Mononuclear cell (primary cell): ENCODE measurements at regions not wholly inside any gene's neighbourhood (a gene's known extent, or its start where the extent isn't known, plus 50 kb on each side); places are given as distances from the start of the nearest gene placed in this dataset.

Experiments used
- H3K27me3 ChIP-seq: 2 replicates; pipeline ENCODE4 v1.6.0; 2011; ENCODE audit warnings: low read length, control low read depth; ENCODE audit not compliant: insufficient read depth
- H3K4me1 ChIP-seq: 2 replicates; pipeline ENCODE4 v1.5.1; 2011; ENCODE audit warnings: mild to moderate bottlenecking, low read length, control low read depth; ENCODE audit not compliant: insufficient read depth
- H3K4me3 ChIP-seq: 2 replicates; pipeline ENCODE4 v1.5.1; 2011; ENCODE audit warnings: mild to moderate bottlenecking, low read length, moderate library complexity
- H3K9me3 ChIP-seq: 2 replicates; pipeline ENCODE4 v1.5.1; 2011; ENCODE audit warnings: low read depth, mild to moderate bottlenecking, control low read depth, low read length

GRCh38 chr12:92621833-92622232, 81.0 kb upstream of the PLEKHG7 start:
- Histone ChIP-seq H3K9me3 (no peaks in the 10 kb centered on the region), H3K4me1 (no peaks in the 10 kb centered on the region)

DNA sequence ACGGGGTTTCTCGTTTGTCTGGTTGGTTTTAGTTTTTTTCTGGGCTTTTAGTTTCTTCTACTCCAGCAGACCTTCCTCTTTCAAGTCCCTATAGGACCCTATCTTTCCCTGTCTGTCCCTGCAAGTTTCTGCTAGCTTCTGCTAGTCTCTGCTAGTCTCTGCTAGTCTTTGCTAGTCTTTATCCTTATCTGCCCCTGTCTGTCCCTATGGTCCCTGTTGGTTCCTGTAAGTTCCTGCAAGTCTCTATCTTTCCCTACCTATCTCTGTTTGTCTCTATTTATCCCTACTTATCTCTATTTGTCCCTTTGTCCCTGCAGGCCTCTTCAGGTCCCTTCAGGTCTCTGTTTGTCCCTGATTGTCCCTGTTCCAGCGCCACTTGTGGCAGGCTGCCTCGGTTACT, 81.5 kb upstream of the PLEKHG7 start:
- Histone ChIP-seq H3K9me3 (no peaks in the 10 kb centered on the region), H3K4me1 (no peaks in the 10 kb centered on the region), H3K27me3 (no peaks in the 10 kb centered on the region), H3K4me3 (no peak overlapping the region)

More at GRCh38 chr12:92621833-92622232, 81.0 kb upstream of the PLEKHG7 start:
- no peaks in the 10 kb centered on the region for H3K27me3 ChIP-seq
- H3K4me3 ChIP-seq = no peak overlapping the region

DNA sequence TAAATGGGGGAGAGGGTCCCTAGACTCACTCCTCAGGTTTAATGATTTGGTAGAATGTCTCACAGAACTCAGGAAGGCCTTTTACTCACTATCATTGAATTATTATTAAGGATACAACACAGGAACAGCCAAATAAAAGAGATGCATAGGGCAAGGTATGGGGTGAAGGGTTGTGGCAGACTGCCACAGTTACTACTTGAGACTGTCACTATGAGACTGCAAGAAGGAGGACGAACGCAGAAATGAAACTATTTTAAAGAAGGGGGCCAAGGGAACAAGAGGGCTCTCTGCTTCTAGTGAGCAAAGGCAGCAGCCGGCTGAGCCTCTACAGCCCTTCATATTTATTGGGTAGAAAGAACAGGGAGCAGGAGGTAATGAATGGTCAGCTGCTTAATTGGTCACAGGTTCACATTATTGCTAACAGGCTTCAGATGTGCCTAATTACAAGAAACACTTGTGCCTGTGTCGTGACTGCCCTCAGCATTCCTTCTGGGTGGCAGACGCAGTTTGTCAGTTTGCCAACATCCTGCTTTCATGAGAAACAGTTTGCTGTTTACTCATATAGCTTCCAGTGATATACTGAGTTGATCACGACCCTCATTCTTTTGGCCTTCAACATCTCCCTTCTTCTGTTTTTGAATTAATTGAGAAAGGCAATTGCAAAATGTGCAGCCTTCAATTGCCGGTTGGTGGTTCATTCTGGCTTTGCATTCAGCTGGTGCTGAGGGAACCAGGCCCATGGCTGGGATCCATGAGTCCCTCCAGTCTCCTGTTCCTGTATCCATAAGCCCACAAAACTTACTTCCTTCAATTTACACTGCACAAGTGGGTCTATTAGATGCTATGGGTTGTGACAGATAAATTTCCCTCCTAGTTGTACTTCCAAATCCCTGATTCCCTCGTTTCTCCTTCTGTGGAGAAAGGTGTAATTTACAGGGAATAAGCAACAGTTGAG, 82.8 kb upstream of the PLEKHG7 start:
- no peaks in the 10 kb centered on the region for H3K9me3 ChIP-seq
- no peaks in the 10 kb centered on the region for H3K4me1 ChIP-seq
- no peaks in the 10 kb centered on the region for H3K27me3 ChIP-seq
- no peak overlapping the region for H3K4me3 ChIP-seq

- H3K27me3 ChIP-seq = no peaks in the 10 kb centered on the region
- no peaks in the 10 kb centered on the region for H3K9me3 ChIP-seq
- H3K4me1 ChIP-seq = no peaks in the 10 kb centered on the region
- no peak overlapping the region for H3K4me3 ChIP-seq
These were observed 83.8 kb upstream of the PLEKHG7 start for GRCh38 chr12:92619026-92619425.

DNA sequence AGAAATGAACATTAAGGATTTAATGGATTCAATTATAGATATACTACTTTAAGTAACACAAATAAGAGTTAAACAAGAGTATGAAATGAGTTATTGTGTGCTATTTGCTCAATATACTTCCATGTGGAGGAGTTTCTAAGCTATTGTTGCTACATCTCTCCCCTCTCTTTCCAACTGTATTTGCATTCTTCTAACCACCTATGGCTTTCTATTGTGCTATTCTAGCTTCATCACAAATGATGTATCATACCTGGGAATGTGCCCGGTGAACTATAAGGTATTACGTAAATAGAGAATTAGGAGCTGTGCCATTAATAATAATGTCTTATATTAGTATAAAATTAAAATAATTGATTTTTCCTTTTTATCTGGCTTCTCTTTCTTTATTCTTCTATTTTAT, 87.1 kb upstream of the PLEKHG7 start:
- no peak overlapping the region for H3K4me3 ChIP-seq
- no peaks in the 10 kb centered on the region for H3K27me3 ChIP-seq
- H3K4me1 ChIP-seq = no peaks in the 10 kb centered on the region
- no peaks in the 10 kb centered on the region for H3K9me3 ChIP-seq

- no peaks in the 10 kb centered on the region for H3K4me1 ChIP-seq
- no peaks in the 10 kb centered on the region for H3K9me3 ChIP-seq
These were observed 87.7 kb upstream of the PLEKHG7 start for GRCh38 chr12:92615086-92615485.

GRCh38 chr12:92614502-92614901, 88.3 kb upstream of the PLEKHG7 start:
- Histone ChIP-seq H3K4me1 (no peaks in the 10 kb centered on the region), H3K4me3 (no peak overlapping the region), H3K27me3 (no peaks in the 10 kb centered on the region), H3K9me3 (no peaks in the 10 kb centered on the region)

More at GRCh38 chr12:92615086-92615485, 87.7 kb upstream of the PLEKHG7 start:
- Histone ChIP-seq H3K4me3 (no peak overlapping the region), H3K27me3 (no peaks in the 10 kb centered on the region)

GRCh38 chr12:92614001-92614400, 88.8 kb upstream of the PLEKHG7 start:
- Histone ChIP-seq H3K27me3 (no peaks in the 10 kb centered on the region), H3K4me1 (no peaks in the 10 kb centered on the region), H3K9me3 (no peaks in the 10 kb centered on the region), H3K4me3 (no peak overlapping the region)

DNA sequence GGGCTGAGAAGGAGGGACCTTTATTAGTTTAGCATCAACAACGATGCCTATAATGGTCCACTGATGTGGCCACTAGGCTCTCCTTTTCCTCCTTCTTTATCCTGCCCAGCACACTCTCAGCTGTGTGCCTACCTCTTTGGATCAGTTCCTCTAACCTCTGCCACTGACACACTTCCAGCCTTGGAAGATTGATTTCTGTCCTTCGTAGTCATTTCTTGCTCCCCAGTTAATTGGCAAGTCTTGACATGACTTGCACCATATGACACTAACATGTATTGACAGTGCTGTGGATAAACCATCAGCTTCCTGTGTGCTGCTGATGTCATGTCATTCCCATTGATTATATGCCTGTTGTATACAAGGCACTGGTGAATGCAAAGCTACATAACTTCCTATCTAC, 90.2 kb upstream of the PLEKHG7 start:
- no peaks in the 10 kb centered on the region for H3K4me1 ChIP-seq
- no peaks in the 10 kb centered on the region for H3K9me3 ChIP-seq
- H3K4me3 ChIP-seq = no peak overlapping the region
- H3K27me3 ChIP-seq = no peaks in the 10 kb centered on the region

DNA sequence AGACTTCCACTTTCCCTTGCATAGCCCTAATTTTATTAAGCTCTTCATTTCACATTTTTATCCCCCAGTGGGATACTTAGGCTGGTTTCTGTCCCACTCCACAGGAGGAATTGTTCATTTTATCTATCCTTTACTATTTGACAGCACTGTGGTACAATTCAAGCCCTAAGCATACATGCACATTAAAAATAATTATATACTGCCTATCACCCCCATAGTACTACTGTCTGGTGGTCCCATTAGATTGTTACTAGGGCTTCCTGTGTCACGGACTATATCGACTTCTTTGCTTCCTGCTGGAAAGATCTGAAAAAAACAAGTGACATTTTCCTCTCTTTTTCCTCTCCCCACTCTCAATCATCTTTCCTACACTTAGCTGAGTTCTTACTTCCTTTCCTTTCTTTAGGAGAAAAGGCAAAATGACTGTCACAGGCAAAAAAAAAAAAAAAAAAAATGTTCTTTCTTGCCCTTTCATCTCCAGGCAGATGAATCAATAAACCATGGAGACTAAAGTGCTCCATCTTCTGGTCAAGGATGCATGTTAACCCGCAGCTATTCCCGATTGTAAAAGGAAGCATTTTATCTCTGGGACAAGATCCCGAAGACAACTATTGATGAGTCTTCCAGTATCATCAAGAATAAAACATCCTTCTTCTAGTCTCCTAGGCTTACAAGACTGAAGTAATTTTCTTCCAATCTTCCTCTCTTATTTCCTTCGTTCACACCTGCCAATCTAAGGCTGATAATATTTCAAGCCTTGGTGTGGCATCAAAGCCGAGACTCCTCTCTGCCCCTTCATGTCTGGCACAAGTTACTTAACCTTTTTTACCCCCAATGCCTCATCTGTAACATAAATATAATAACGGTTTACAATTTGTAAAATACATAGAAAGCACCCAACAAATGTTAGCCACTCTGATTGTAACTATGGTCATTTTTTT, 94.4 kb upstream of the PLEKHG7 start:
- H3K9me3 ChIP-seq = no peaks in the 10 kb centered on the region
- H3K27me3 ChIP-seq = no peaks in the 10 kb centered on the region
- no peaks in the 10 kb centered on the region for H3K4me1 ChIP-seq
- no peak overlapping the region for H3K4me3 ChIP-seq

DNA sequence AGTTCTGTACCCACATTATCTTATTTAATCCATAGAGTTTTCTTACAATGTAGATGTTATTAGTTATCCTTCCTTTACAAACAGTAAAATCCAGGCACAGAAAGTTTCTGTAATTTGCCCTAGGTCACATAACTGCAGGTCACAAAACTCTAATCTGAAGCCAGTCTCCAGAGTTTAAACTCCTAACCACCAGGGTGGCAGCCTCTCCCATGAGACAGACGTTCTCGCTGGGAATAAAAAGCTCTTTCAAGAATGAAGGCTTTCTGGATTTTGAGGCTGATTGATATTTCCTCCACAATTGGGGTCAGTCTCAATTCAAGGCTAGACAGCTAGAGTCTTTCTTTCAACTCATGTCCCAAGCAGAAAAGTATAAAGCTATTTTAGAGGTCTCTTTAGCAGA, 95.8 kb upstream of the PLEKHG7 start:
- Histone ChIP-seq H3K4me1 (no peaks in the 10 kb centered on the region), H3K4me3 (no peak overlapping the region), H3K9me3 (no peaks in the 10 kb centered on the region), H3K27me3 (no peaks in the 10 kb centered on the region)

- H3K9me3 ChIP-seq = no peaks in the 10 kb centered on the region
- no peaks in the 10 kb centered on the region for H3K4me1 ChIP-seq
These were observed 97.1 kb upstream of the PLEKHG7 start for GRCh38 chr12:92605621-92606170.

GRCh38 chr12:92604786-92605185, 98.0 kb upstream of the PLEKHG7 start:
- Histone ChIP-seq H3K4me1 (no peaks in the 10 kb centered on the region), H3K27me3 (no peaks in the 10 kb centered on the region), H3K4me3 (no peak overlapping the region), H3K9me3 (no peaks in the 10 kb centered on the region)

More at GRCh38 chr12:92605621-92606170, 97.1 kb upstream of the PLEKHG7 start:
- Histone ChIP-seq H3K27me3 (no peaks in the 10 kb centered on the region), H3K4me3 (no peak overlapping the region)

- Histone ChIP-seq H3K9me3 (no peaks in the 10 kb centered on the region), H3K4me1 (no peaks in the 10 kb centered on the region)
These were observed 98.9 kb upstream of the PLEKHG7 start for GRCh38 chr12:92603741-92604432.

More at GRCh38 chr12:92603741-92604432, 98.9 kb upstream of the PLEKHG7 start:
- Histone ChIP-seq H3K27me3 (no peaks in the 10 kb centered on the region), H3K4me3 (no peak overlapping the region)
